ENCODE measurements at regions not wholly inside any gene's neighbourhood (a gene's known extent, or its start where the extent isn't known, plus 50 kb on each side); places are given as distances from the start of the nearest gene placed in this dataset.

DNA sequence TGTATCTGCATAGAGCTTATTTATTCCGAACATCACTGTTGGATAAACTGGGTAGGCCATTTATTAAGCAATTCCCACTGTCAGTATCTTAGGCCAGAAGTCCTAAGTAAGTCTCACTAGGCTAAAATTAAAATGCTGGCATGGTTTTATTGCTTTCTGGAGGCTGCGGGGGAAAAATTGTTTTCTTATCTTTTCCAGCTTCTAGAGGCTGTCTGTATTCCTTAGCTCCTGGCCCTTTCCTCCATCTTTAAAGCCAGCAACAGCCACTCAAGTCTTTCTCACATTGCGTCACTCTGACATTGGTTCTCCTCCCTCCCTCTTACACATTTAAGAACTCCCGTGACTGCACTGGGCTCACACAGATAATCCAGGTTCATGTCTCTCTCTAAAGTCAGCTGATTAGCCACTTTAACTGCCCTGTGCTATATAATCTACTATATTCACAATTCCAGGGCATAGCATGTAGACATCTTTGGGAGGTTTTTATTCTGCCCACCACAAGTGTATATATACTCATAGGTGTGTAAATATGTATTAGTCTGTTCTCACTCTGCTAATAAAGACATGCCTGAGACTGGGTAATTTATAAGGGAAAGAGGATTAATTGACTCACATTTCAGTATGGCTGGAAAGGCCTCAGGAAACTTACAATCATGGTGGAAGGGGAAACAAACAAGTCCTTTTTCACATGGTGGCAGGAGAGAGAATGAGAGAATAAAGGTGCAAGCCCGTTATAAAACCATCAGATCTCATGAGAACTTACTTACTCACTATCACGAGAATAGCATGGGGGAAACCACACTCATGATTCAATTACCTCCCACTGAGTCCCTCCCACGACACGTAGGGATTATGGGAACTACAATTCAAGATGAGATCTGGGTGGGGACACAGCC is 113.5 kb upstream of the SLC7A14 start:
- TF ChIP-seq SUZ12 (IDR thresholded peaks at IDR 0.05) (no peak), LEF1 (IDR thresholded peaks at IDR 0.05; ENCODE audit: borderline replicate concordance) (no peak), ZNF384 (IDR thresholded peaks at IDR 0.05) (no peak), CTBP1 (IDR thresholded peaks at IDR 0.05; ENCODE audit: borderline replicate concordance) (no peak), ARNT (IDR thresholded peaks at IDR 0.05) (no peak), BHLHE40 (IDR thresholded peaks at IDR 0.05; ENCODE audit: borderline replicate concordance) (no peak), L3MBTL2 (conservative IDR thresholded peaks at IDR 0.05) (no peak), FOXA1 (IDR thresholded peaks at IDR 0.05) (no peak), FOXM1 (IDR thresholded peaks at IDR 0.05; ENCODE audit: borderline replicate concordance) (no peak), ELF4 (IDR thresholded peaks at IDR 0.05) (no peak), FOXK2 (IDR thresholded peaks at IDR 0.05) (no peak)
- DNase-seq (ENCODE audit: extremely low spot score), result no peak
- ChIA-PET CTCF (no interaction called here), POLR2A (no interaction called here)

GRCh38 chr3:170697908-170698307 is 112.0 kb upstream of the SLC7A14 start:
- ChIA-PET CTCF (no interaction called here), POLR2A (no interaction called here)
- DNase-seq (ENCODE audit: extremely low spot score), result no peak
- no peak for TF ChIP-seq L3MBTL2 (conservative IDR thresholded peaks at IDR 0.05)
- no peak for TF ChIP-seq FOXM1 (IDR thresholded peaks at IDR 0.05; ENCODE audit: borderline replicate concordance)
- TF ChIP-seq ARNT (IDR thresholded peaks at IDR 0.05), result no peak
- TF ChIP-seq FOXA1 (IDR thresholded peaks at IDR 0.05), result no peak

GRCh38 chr3:170697131-170697530 is 111.3 kb upstream of the SLC7A14 start:
- DNase-seq (ENCODE audit: extremely low spot score), result no peak
- ChIA-PET CTCF (no interaction called here), POLR2A (no interaction called here)
- TF ChIP-seq L3MBTL2 (conservative IDR thresholded peaks at IDR 0.05) (no peak), FOXM1 (IDR thresholded peaks at IDR 0.05; ENCODE audit: borderline replicate concordance) (no peak), SUZ12 (IDR thresholded peaks at IDR 0.05) (no peak), CTBP1 (IDR thresholded peaks at IDR 0.05; ENCODE audit: borderline replicate concordance) (no peak), ARNT (IDR thresholded peaks at IDR 0.05) (no peak), NFRKB (IDR thresholded peaks at IDR 0.05) (no peak), HDGF (IDR thresholded peaks at IDR 0.05; ENCODE audit: borderline replicate concordance) (no peak), SP1 (IDR thresholded peaks at IDR 0.05) (no peak)

- TF ChIP-seq FOXK2 (IDR thresholded peaks at IDR 0.05), result no peak
- DNase-seq (ENCODE audit: extremely low spot score), result no peak
- ChIA-PET POLR2A (no interaction called here), CTCF (no interaction called here)
These were observed 109.7 kb upstream of the SLC7A14 start for GRCh38 chr3:170695486-170696064.

DNA sequence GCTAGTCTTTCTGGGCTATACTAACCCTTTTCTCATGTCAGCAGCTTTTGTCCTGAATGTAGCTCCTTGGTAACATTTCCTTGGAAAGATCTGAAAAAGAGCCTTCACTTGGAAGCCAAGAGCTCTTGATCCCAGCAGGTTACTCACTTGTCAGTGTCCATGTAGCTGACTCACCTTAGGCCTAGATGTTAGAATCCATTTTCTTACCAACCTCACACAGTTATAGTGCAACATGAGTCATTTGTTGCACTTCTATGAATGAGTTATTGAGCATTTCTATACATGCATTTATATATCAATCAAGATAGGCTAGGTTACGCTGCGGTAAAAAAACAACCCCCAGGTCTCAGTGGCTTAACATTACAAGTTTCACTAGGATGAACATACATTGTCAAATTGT is 106.8 kb upstream of the SLC7A14 start:
- CTCF ChIA-PET, result no interaction called here
- POLR2A ChIA-PET, result no interaction called here
- no peak for DNase-seq (ENCODE audit: extremely low spot score)
- TF ChIP-seq FOXK2 (IDR thresholded peaks at IDR 0.05) (no peak), NFRKB (IDR thresholded peaks at IDR 0.05) (no peak), PKNOX1 (IDR thresholded peaks at IDR 0.05) (no peak), ARNT (IDR thresholded peaks at IDR 0.05) (no peak), ELF4 (IDR thresholded peaks at IDR 0.05) (no peak), HDGF (IDR thresholded peaks at IDR 0.05; ENCODE audit: borderline replicate concordance) (no peak), SUZ12 (IDR thresholded peaks at IDR 0.05) (no peak), FOXA1 (IDR thresholded peaks at IDR 0.05) (no peak), LEF1 (IDR thresholded peaks at IDR 0.05; ENCODE audit: borderline replicate concordance) (no peak), BHLHE40 (IDR thresholded peaks at IDR 0.05; ENCODE audit: borderline replicate concordance) (no peak), ZNF384 (IDR thresholded peaks at IDR 0.05) (no peak), CTBP1 (IDR thresholded peaks at IDR 0.05; ENCODE audit: borderline replicate concordance) (no peak), FOXM1 (IDR thresholded peaks at IDR 0.05; ENCODE audit: borderline replicate concordance) (no peak), TARDBP (IDR thresholded peaks at IDR 0.05) (no peak), L3MBTL2 (conservative IDR thresholded peaks at IDR 0.05) (no peak), SP1 (IDR thresholded peaks at IDR 0.05) (no peak)

GRCh38 chr3:170690661-170690981 is 104.7 kb upstream of the SLC7A14 start:
- no peak for TF ChIP-seq BHLHE40 (IDR thresholded peaks at IDR 0.05; ENCODE audit: borderline replicate concordance)
- no peak for TF ChIP-seq HDGF (IDR thresholded peaks at IDR 0.05; ENCODE audit: borderline replicate concordance)
- TF ChIP-seq FOXA1 (IDR thresholded peaks at IDR 0.05), result no peak
- TF ChIP-seq LEF1 (IDR thresholded peaks at IDR 0.05; ENCODE audit: borderline replicate concordance), result no peak
- TF ChIP-seq CTBP1 (IDR thresholded peaks at IDR 0.05; ENCODE audit: borderline replicate concordance), result no peak
- TF ChIP-seq FOXM1 (IDR thresholded peaks at IDR 0.05; ENCODE audit: borderline replicate concordance), result no peak
- no peak for TF ChIP-seq PKNOX1 (IDR thresholded peaks at IDR 0.05)
- TF ChIP-seq FOXK2 (IDR thresholded peaks at IDR 0.05), result no peak
- no peak for TF ChIP-seq ZNF384 (IDR thresholded peaks at IDR 0.05)
- TF ChIP-seq SP1 (IDR thresholded peaks at IDR 0.05), result no peak
- no peak for TF ChIP-seq L3MBTL2 (conservative IDR thresholded peaks at IDR 0.05)
- POLR2A ChIA-PET, result no interaction called here
- CTCF ChIA-PET, result interaction anchor here (0.6 to 1.0 kb wide), 2 partner anchors 11 to 78 kb away, joined by 3 read pairs; no protein-coding TSS in a partner anchor
- no peak for DNase-seq (ENCODE audit: extremely low spot score)

All from HEK293T (cell line).